SK-N-MC (cell line): ENCODE measurements at regions not wholly inside any gene's neighbourhood (a gene's known extent, or its start where the extent isn't known, plus 50 kb on each side); places are given as distances from the start of the nearest gene placed in this dataset.

Source experiments
- EZH2 ChIP-seq: fragments of 200-600 bp; sonication (generic); IDR thresholded peaks from one replicate; pipeline ENCODE4 v1.6.1; 2017; ENCODE audit warnings: antibody characterized with exemption
- POLR2AphosphoS5 ChIP-seq: IDR thresholded peaks from 2 replicates; pipeline ENCODE4 v1.6.1; 2012; ENCODE audit warnings: mild to moderate bottlenecking, low read depth, low read length, borderline replicate concordance

- TF ChIP-seq EZH2 = no peak
- no peak for TF ChIP-seq POLR2AphosphoS5
Observed at GRCh38 chr5:2896371-2897275, 145.1 kb upstream of the IRX2 start.
